AG04449 (cell line): ENCODE measurements at regions not wholly inside any gene's neighbourhood (a gene's known extent, or its start where the extent isn't known, plus 50 kb on each side); places are given as distances from the start of the nearest gene placed in this dataset.
"Not testable (repeated sequence)": the region's sequence is repeated elsewhere in the genome, so short reads cannot be mapped to it uniquely, and the experiment has no call there.

ENCODE experiments used
- CTCF ChIA-PET: fragments of 350-600 bp; formaldehyde crosslinking; extraction: SDS; loops from one replicate; lab custom pipeline; 2021; ENCODE audit warnings: antibody characterized with exemption; lab: Yijun Ruan, JAX
- POLR2A ChIA-PET: fragments of 400-600, 350-600 bp; formaldehyde crosslinking; extraction: SDS; loops from one replicate; lab custom pipeline; 2020; ENCODE audit warnings: antibody characterized with exemption, inconsistent platforms; lab: Yijun Ruan, JAX
- DNase-seq: peaks from one replicate; pipeline ENCODE4 v3.0.0-alpha.2; 2010; ENCODE audit warnings: low read depth, low spot score
- H3K4me3 ChIP-seq: 2 replicates; pipeline ENCODE4 v1.5.1; 2011; ENCODE audit warnings: low read depth, mild to moderate bottlenecking, control low read depth, low read length
- CTCF ChIP-seq: IDR thresholded peaks from one replicate; pipeline ENCODE4 v1.5.1; 2011; ENCODE audit warnings: mild to moderate bottlenecking, moderate library complexity, low read length, control low read depth, inconsistent platforms; ENCODE audit not compliant: insufficient read depth; ENCODE audit errors: missing control alignments

- CTCF ChIA-PET = no interaction called here
Measured at GRCh38 chr14:45807178-45807899, 554.3 kb upstream of the MIS18BP1 start.

GRCh38 chr14:45799511-45799910, 546.5 kb upstream of the MIS18BP1 start:
- TF ChIP-seq CTCF = no peak
- no peak for DNase-seq
- H3K4me3 ChIP-seq = no peak overlapping the region
- POLR2A ChIA-PET = no interaction called here
- CTCF ChIA-PET = no interaction called here

More at GRCh38 chr14:45807178-45807899, 554.3 kb upstream of the MIS18BP1 start:
- TF ChIP-seq CTCF = no peak
- POLR2A ChIA-PET = no interaction called here
- no peak for DNase-seq
- no peak overlapping the region for H3K4me3 ChIP-seq

- no peak for DNase-seq
- H3K4me3 ChIP-seq = no peak overlapping the region
- CTCF ChIA-PET = no interaction called here
- POLR2A ChIA-PET = no interaction called here
- TF ChIP-seq CTCF = no peak
Measured at GRCh38 chr14:45798659-45799058, 545.7 kb upstream of the MIS18BP1 start.

- POLR2A ChIA-PET, DNase-seq, CTCF ChIA-PET, H3K4me3 ChIP-seq: not testable (repeated sequence)
Measured at GRCh38 chr14:45796006-45796405, 543.0 kb upstream of the MIS18BP1 start.

GRCh38 chr14:45793081-45793480, 540.1 kb upstream of the MIS18BP1 start:
- no peak overlapping the region for H3K4me3 ChIP-seq
- DNase-seq = no peak
- no peak for TF ChIP-seq CTCF
- ChIA-PET POLR2A (no interaction called here), CTCF (no interaction called here)

GRCh38 chr14:45790293-45790692, 537.3 kb upstream of the MIS18BP1 start:
- no peak for TF ChIP-seq CTCF
- POLR2A ChIA-PET = no interaction called here
- H3K4me3 ChIP-seq = no peak overlapping the region
- no peak for DNase-seq
- CTCF ChIA-PET = no interaction called here

- ChIA-PET POLR2A (no interaction called here), CTCF (no interaction called here)
- DNase-seq = no peak
- H3K4me3 ChIP-seq = no peak overlapping the region
- TF ChIP-seq CTCF = no peak
Measured at GRCh38 chr14:45787167-45787566, 534.2 kb upstream of the MIS18BP1 start.
